ENCODE measurements at regions not wholly inside any gene's neighbourhood (a gene's known extent, or its start where the extent isn't known, plus 50 kb on each side); places are given as distances from the start of the nearest gene placed in this dataset.
A peak's percentile ranks its signal among the peaks of the same experiment; 100 is the strongest.

DNA sequence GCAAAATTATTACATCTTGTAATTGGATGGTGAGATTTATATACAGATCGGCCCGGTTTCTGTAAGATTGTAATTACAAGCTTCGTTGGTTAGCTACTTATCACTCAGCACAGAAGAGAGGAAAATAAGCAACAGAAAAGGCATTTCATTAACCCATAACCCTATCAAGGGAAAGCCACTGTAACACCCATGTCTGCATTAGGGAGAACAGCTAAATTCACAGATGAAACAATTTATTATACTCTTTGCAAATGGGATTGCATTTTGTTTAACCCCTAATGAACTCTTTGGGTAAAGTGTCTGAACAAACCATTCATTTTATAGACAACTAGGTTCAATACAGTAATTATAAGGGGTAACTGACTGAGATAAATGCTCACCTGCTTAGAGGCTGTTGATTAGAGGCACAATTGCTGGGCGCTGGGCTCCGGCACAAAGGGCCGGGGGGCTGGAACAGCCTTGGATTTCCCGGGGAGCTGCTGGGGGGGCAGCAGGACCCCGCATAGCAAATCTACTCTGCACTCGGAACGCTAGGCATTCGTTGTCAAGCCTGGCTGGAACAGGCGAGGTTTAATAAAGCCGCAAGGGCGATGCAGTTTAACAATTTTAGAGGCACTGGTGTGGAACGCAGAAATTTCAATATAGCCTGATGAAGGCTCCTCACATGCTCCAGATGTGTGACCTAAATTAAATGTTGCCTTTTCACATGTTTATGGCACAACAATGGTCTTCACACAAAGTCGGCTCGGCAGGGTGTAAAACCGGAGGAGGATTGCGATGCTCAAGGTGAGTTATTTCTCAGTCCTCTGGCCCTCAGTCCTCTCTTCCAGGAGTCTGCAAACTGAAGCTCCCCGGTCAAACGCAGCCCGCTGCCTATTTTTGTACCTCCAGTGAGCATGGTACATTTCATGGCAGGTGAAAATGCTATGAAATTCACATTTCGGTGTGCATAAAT is 134.0 kb upstream of the IRX6 start:
- no peak overlapping the region for H3K4me3 ChIP-seq (ENCODE audit: low read depth, low read length)
- TF ChIP-seq, protein P1, sequence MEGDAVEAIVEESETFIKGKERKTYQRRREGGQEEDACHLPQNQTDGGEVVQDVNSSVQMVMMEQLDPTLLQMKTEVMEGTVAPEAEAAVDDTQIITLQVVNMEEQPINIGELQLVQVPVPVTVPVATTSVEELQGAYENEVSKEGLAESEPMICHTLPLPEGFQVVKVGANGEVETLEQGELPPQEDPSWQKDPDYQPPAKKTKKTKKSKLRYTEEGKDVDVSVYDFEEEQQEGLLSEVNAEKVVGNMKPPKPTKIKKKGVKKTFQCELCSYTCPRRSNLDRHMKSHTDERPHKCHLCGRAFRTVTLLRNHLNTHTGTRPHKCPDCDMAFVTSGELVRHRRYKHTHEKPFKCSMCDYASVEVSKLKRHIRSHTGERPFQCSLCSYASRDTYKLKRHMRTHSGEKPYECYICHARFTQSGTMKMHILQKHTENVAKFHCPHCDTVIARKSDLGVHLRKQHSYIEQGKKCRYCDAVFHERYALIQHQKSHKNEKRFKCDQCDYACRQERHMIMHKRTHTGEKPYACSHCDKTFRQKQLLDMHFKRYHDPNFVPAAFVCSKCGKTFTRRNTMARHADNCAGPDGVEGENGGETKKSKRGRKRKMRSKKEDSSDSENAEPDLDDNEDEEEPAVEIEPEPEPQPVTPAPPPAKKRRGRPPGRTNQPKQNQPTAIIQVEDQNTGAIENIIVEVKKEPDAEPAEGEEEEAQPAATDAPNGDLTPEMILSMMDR (IDR thresholded peaks at IDR 0.05; ENCODE audit: control insufficient read depth, extremely low read depth, insufficient read depth): no peak
- no peak for DNase-seq (ENCODE audit: low read depth)

DNA sequence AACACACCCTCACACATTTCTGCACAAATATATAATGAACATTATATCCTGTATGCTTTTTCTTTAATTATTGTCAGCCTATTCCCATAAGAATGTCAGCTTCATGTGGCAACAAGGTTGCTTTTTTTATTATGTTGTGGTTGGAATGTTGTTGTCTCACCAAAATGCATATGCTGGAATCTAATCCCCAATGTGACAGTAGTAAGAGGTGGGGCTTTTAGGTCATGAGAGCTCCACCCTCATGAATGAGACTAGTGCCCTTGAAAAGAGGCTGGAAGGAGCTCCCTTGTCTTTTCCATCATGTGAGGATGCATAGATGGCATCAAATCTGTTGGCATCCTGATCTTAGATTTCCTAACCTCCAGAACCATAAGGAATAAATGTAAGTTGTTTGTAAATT is 131.3 kb upstream of the IRX6 start:
- DNase-seq (ENCODE audit: low read depth): no peak
- TF ChIP-seq, protein P1 (IDR thresholded peaks at IDR 0.05; ENCODE audit: control insufficient read depth, extremely low read depth, insufficient read depth): no peak
- no peak overlapping the region for H3K4me3 ChIP-seq (ENCODE audit: low read depth, low read length)

DNA sequence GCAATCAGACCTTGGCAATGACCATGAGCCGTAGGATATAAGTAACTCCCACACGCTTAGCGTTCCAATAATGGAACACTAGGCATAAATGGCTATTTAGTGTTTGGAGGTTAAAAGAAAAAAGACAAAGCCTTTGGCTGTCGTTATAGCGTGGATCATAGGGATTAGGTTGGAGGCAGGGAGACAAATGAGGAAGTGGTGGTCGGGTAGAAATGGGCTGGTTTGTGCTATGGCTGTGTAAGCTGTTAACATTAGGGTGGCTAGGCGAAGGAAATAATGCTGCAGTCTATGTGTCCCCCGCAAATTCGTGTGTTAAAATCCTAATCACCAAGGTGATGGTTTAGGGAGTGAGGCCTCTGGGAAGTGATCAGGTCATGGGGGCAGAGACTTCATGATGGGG is 120.4 kb upstream of the IRX6 start:
- no peak for DNase-seq (ENCODE audit: low read depth)
- H3K4me3 ChIP-seq (ENCODE audit: low read depth, low read length): no peak overlapping the region
- TF ChIP-seq, protein P1 (IDR thresholded peaks at IDR 0.05; ENCODE audit: control insufficient read depth, extremely low read depth, insufficient read depth): no peak

DNA sequence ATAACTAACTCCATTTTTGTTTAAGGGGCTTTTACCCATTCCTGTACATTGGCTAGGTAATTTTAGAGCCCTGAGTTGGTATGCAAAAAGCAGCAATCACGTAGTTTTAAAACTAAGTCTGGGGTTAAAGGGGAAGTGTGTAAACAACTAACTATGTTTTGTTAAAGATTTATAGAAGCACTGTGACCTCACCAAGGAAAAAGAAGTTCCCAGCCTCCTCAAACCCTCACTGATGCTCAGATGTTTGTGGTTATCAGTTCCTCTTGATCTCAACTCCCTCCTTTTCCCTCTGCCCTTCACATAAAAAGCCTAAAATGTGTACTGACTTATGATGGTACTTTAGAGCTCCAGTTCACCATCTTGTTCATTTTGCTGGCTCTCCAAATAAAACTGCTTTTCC is 119.9 kb upstream of the IRX6 start:
- TF ChIP-seq, protein P1 (IDR thresholded peaks at IDR 0.05; ENCODE audit: control insufficient read depth, extremely low read depth, insufficient read depth): no peak
- H3K4me3 ChIP-seq (ENCODE audit: low read depth, low read length): no peak overlapping the region
- DNase-seq (ENCODE audit: low read depth): no peak

DNA sequence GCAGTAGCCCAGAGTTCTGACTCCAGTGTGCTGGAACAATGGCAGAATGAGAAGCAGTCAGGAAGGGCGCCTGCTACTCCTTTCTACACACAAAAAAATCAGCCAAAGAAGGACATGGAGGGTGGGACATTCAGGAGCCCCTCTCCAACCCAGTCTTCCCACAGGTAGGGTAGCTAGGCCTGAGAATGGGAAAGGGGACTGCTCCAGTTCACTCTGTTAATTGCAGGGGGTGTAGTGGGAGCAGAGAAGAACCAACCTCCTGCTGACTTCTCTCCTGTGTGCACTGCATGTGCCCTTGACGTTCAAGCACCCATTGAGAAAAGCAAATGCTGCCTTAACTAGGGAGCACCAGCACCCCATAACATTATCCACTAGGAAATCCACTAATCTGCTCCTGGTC is 119.1 kb upstream of the IRX6 start:
- TF ChIP-seq, protein P1 (IDR thresholded peaks at IDR 0.05; ENCODE audit: control insufficient read depth, extremely low read depth, insufficient read depth): no peak
- DNase-seq (ENCODE audit: low read depth): no peak

DNA sequence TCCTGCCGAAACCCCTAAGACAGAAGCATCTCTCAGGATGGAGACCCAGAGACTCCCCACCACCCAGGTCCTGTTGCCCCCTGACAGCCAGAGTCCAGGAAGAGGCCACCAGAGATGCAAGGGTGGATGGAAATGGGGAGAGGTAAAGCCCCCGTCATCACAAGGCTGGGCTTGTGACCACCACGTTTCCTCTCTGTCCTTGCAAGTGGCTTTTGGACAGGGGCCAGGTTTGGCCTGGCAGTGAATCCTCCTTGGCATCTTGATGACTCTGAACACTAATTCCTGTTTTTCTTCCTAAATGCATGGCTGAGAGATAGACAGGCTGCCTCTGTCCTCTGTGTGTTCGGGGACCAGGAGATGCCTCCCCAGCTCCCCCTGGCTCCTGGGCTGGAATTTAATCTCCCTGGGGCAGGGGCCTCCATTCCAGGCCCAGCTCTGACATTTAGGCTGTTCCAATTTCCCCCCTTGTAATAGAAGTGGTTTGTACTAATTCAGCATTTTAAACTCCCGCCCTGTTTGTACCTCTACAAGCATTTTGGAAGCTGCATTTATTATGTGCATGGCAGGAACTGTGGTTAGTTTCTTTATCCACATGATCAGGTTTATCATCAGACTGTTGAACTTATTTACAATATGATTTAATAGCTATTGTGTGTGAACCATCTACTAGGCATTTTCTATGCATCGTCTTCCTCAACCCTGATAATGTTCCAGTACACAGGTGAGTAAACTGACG is 116.1 kb upstream of the IRX6 start:
- H3K4me3 ChIP-seq (ENCODE audit: low read depth, low read length): no peak overlapping the region
- peak; percentile 10 for DNase-seq (ENCODE audit: low read depth)
- TF ChIP-seq, protein P1 (IDR thresholded peaks at IDR 0.05; ENCODE audit: control insufficient read depth, extremely low read depth, insufficient read depth): 0 out of 2 replicates have a peak, but pooled peaks have one; percentile 12

More for the DNA sequence above, 119.1 kb upstream of the IRX6 start:
- H3K4me3 ChIP-seq (ENCODE audit: low read depth, low read length): no peak overlapping the region

Data from LNCaP clone FGC (cell line).